HG03159 (cell line): ENCODE measurements at regions not wholly inside any gene's neighbourhood (a gene's known extent, or its start where the extent isn't known, plus 50 kb on each side); places are given as distances from the start of the nearest gene placed in this dataset.
"Not testable (repeated sequence)": the region's sequence is repeated elsewhere in the genome, so short reads cannot be mapped to it uniquely, and the experiment has no call there.

ENCODE experiments used
- ATAC-seq: cut with Tn5 transposase; IDR thresholded peaks from one replicate; pipeline ENCODE4 v1.9.1; 2021; ENCODE audit warnings: mild to moderate bottlenecking, moderate library complexity; ENCODE audit not compliant: unreplicated experiment

GRCh38 chr9:16267281-16268066 is 603.0 kb downstream of the BNC2 start:
- no peak for ATAC-seq

- ATAC-seq: no peak
Observed at GRCh38 chr9:16268067-16268881, 602.2 kb downstream of the BNC2 start.

- ATAC-seq: no peak
Observed at GRCh38 chr9:16271967-16272366, 598.5 kb downstream of the BNC2 start.

GRCh38 chr9:16272776-16273175 is 597.7 kb downstream of the BNC2 start:
- no peak for ATAC-seq

- ATAC-seq: no peak
Observed at GRCh38 chr9:16275795-16276624, 594.5 kb downstream of the BNC2 start.

GRCh38 chr9:16276866-16277265 is 593.6 kb downstream of the BNC2 start:
- ATAC-seq: no peak

- ATAC-seq: no peak
Observed at GRCh38 chr9:16277471-16277960, 593.0 kb downstream of the BNC2 start.

GRCh38 chr9:16278326-16278999 is 592.0 kb downstream of the BNC2 start:
- ATAC-seq: no peak

- no peak for ATAC-seq
Observed at GRCh38 chr9:16281707-16282106, 588.8 kb downstream of the BNC2 start.

- no peak for ATAC-seq
Observed at GRCh38 chr9:16282216-16282615, 588.3 kb downstream of the BNC2 start.

- ATAC-seq: no peak
Observed at GRCh38 chr9:16282718-16283117, 587.8 kb downstream of the BNC2 start.

GRCh38 chr9:16286160-16286559 is 584.3 kb downstream of the BNC2 start:
- ATAC-seq: no peak

- ATAC-seq: peak; percentile 68
Observed at GRCh38 chr9:16289639-16290038, 580.8 kb downstream of the BNC2 start.

- ATAC-seq: no peak
Observed at GRCh38 chr9:16290169-16290568, 580.3 kb downstream of the BNC2 start.

- ATAC-seq: no peak
Observed at GRCh38 chr9:16291921-16292320, 578.5 kb downstream of the BNC2 start.

- no peak for ATAC-seq
Observed at GRCh38 chr9:16293610-16294009, 576.9 kb downstream of the BNC2 start.

GRCh38 chr9:16294133-16294770 is 576.2 kb downstream of the BNC2 start:
- no peak for ATAC-seq

GRCh38 chr9:16294940-16295339 is 575.5 kb downstream of the BNC2 start:
- not testable (repeated sequence) for ATAC-seq

- ATAC-seq: not testable (repeated sequence)
Observed at GRCh38 chr9:16299368-16299767, 571.1 kb downstream of the BNC2 start.

GRCh38 chr9:16303506-16303905 is 567.0 kb downstream of the BNC2 start:
- ATAC-seq: no peak
